Naive thymus-derived CD4-positive, alpha-beta T cell (primary cell): ENCODE measurements at regions not wholly inside any gene's neighbourhood (a gene's known extent, or its start where the extent isn't known, plus 50 kb on each side); places are given as distances from the start of the nearest gene placed in this dataset.

Source experiments
- ATAC-seq: fragments of 150-1000 bp; cut with Tn5 transposase; 2 replicates; pipeline ENCODE4 v1.10.0; 2021; ENCODE audit warnings: mild to moderate bottlenecking, moderate library complexity
- CTCF ChIA-PET: fragments of 350-600 bp; sonication (Branson Sonifier 250); formaldehyde crosslinking; loops from one replicate; lab custom pipeline; 2021; ENCODE audit warnings: antibody characterized with exemption; lab: Charles Lee
- POLR2A ChIA-PET: fragments of 350-600 bp; sonication (Branson Sonifier 250); formaldehyde crosslinking; loops from one replicate; lab custom pipeline; 2021; ENCODE audit warnings: antibody characterized with exemption, inconsistent platforms; lab: Charles Lee
- DNase-seq, 9 donors: peaks; one replicate each; pipeline versions ENCODE4 v3.0.0 to v3.0.0-alpha.2; 2020 to 2022; ENCODE audit warnings: mixed read lengths in 1 of 9
- H3K27ac ChIP-seq: one replicate; pipeline ENCODE4 v1.7.0; 2013; ENCODE audit warnings: mild to moderate bottlenecking, low read depth, low read length, moderate library complexity
- H3K27me3 ChIP-seq, 2 donors: one replicate each; pipeline ENCODE4 v1.7.0; 2013; ENCODE audit warnings: low read length in 2 of 2, mild to moderate bottlenecking in 2 of 2, moderate library complexity in 2 of 2; ENCODE audit not compliant: control insufficient read depth in 2 of 2, insufficient read depth in 2 of 2
- H3K36me3 ChIP-seq, 3 experiments: 1 replicate in 2 of 3; 2 replicates in 1 of 3; pipeline ENCODE4 v1.7.0; 2013; ENCODE audit warnings: low read length in 3 of 3, mild to moderate bottlenecking in 3 of 3, moderate library complexity in 1 of 3; ENCODE audit not compliant: insufficient read depth in 3 of 3, control insufficient read depth in 2 of 3
- H3K4me1 ChIP-seq, 2 donors: one replicate each; pipeline ENCODE4 v1.7.0; 2013; ENCODE audit warnings: low read length in 2 of 2, mild to moderate bottlenecking in 2 of 2, moderate library complexity in 1 of 2; ENCODE audit not compliant: control insufficient read depth in 2 of 2, insufficient read depth in 2 of 2
- H3K4me3 ChIP-seq: 2 replicates; pipeline ENCODE4 v1.7.0; 2013; ENCODE audit warnings: mild to moderate bottlenecking, low read length
- H3K9me3 ChIP-seq, 3 experiments: 1 replicate in 2 of 3; 2 replicates in 1 of 3; pipeline ENCODE4 v1.7.0; 2013; ENCODE audit warnings: low read length in 3 of 3; ENCODE audit not compliant: control insufficient read depth in 2 of 3
- H3K27ac Mint-ChIP-seq, 9 donors: one replicate each; pipeline ENCODE4 v1.8.0; 2020 to 2022; ENCODE audit warnings: mixed read lengths in 9 of 9, mild to moderate bottlenecking in 8 of 9, moderate library complexity in 5 of 9, inconsistent platforms in 2 of 9
- H3K27me3 Mint-ChIP-seq, 5 donors: one replicate each; pipeline ENCODE4 v1.8.0; 2021 to 2022; ENCODE audit warnings: mixed read lengths in 5 of 5, mild to moderate bottlenecking in 1 of 5
- H3K36me3 Mint-ChIP-seq, 5 donors: one replicate each; pipeline ENCODE4 v1.8.0; 2020 to 2022; ENCODE audit warnings: mixed read lengths in 5 of 5, mild to moderate bottlenecking in 3 of 5, inconsistent platforms in 1 of 5
- H3K4me1 Mint-ChIP-seq, 7 donors: one replicate each; pipeline ENCODE4 v1.8.0; 2020 to 2022; ENCODE audit warnings: mixed read lengths in 7 of 7, mild to moderate bottlenecking in 3 of 7, inconsistent platforms in 1 of 7
- H3K4me3 Mint-ChIP-seq, 10 donors: one replicate each; pipeline ENCODE4 v1.8.0; 2020 to 2022; ENCODE audit warnings: mild to moderate bottlenecking in 10 of 10, mixed read lengths in 10 of 10, moderate library complexity in 6 of 10, inconsistent platforms in 2 of 10
- H3K9me3 Mint-ChIP-seq, 11 donors: one replicate each; pipeline ENCODE4 v1.8.0; 2020 to 2022; ENCODE audit warnings: mixed read lengths in 11 of 11, mild to moderate bottlenecking in 4 of 11, inconsistent platforms in 1 of 11, moderate library complexity in 1 of 11
- intact Hi-C, 2 donors: fragments of 100-400 bp; cut with micrococcal nuclease; formaldehyde crosslinking; loops; one replicate each; pipeline ENCODE4 v1.15.1; 2023

DNA sequence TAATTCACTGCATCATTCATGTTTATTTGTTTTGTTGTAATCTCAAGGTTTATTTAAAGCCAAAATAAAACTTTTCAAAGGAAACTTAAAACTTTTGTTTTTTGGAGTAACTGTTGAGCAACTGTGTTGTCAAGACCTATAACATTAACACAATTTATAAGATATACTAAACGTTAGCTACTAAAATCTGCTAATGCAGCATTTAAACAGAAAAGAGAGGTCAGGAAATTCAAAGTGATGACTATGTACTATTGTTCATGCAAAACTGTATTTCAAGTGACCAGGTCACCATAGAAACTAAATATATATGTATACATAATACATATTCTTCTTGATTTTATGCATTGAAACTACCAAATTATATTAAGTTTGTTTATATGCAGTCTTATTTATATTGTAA, 1740.9 kb downstream of the EFNA5 start:
- Histone ChIP-seq H3K4me3 (no peak overlapping the region), H3K9me3 (no peaks in the 10 kb centered on the region), H3K4me1 (no peaks in the 10 kb centered on the region), H3K27ac (no peak overlapping the region), H3K36me3 (no peaks in the 10 kb centered on the region), H3K27me3 (no peaks in the 10 kb centered on the region)
- Mint-ChIP-seq H3K36me3 (no peaks in the 10 kb centered on the region), H3K27me3 (no peaks in the 10 kb centered on the region), H3K4me3 (no peak overlapping the region), H3K27ac (no peak overlapping the region), H3K4me1 (no peaks in the 10 kb centered on the region), H3K9me3 (peaks cover 0 to 20% (median 6%) of the 10 kb centered on the region in 11 donors)
- DNase-seq (no peak), ATAC-seq (no peak)
- intact Hi-C loops: no loop called here
- CTCF ChIA-PET: no interaction called here
- POLR2A ChIA-PET: no interaction called here

DNA sequence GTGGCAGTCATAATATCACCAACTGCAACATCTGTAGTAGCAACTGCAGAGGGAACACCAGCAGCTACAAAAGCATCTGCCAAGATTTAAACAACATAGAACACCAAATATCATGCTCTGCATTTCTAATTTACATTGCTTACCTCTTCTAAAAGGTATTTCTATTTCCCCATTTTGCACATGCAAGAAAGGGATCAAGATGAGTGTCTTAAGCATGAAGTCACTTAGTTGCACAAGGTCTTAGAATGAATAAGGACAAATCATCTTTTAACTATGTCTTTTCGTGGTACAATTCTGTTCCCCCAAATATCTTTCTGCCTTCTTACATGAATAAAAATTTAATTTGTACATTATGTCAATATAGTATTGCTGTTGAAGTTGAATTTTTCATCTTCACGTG, 1746.4 kb downstream of the EFNA5 start:
- H3K4me1 ChIP-seq: no peaks in the 10 kb centered on the region
- H3K4me3 ChIP-seq: no peak overlapping the region
- no peak for ATAC-seq
- no peaks in the 10 kb centered on the region for H3K27me3 ChIP-seq
- no peaks in the 10 kb centered on the region for H3K36me3 ChIP-seq
- Mint-ChIP-seq H3K4me1 (no peaks in the 10 kb centered on the region), H3K27me3 (no peaks in the 10 kb centered on the region), H3K27ac (no peak overlapping the region), H3K4me3 (no peak overlapping the region), H3K36me3 (no peaks in the 10 kb centered on the region), H3K9me3 (peaks cover 0 to 21% (median 4%) of the 10 kb centered on the region in 11 donors)
- no peak overlapping the region for H3K27ac ChIP-seq
- DNase-seq: no peak
- ChIA-PET POLR2A (no interaction called here), CTCF (no interaction called here)
- no peaks in the 10 kb centered on the region for H3K9me3 ChIP-seq
- intact Hi-C loops: no loop called here

DNA sequence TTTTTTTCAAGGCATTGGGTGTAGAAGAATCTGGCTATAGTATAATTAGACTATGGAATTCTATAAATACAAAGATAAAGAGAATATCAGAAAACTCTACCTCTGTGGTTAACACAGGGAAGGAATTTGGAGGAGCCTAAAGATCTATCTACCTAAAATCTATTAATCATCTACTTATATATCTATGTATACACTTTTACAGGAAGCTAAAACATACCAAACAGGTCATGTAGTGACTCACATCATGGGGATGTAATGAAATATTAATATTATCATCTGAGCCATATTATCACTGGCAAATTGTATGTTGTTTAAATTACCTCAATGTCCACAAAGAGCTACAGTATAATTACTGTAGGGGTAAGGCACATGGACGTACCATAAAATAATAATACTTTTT, 1748.2 kb downstream of the EFNA5 start:
- intact Hi-C loops: no loop called here
- DNase-seq (no peak), ATAC-seq (no peak)
- ChIA-PET CTCF (no interaction called here), POLR2A (no interaction called here)
- no peak overlapping the region for H3K4me3 ChIP-seq
- Mint-ChIP-seq H3K36me3 (no peaks in the 10 kb centered on the region), H3K27me3 (no peaks in the 10 kb centered on the region), H3K4me3 (no peak overlapping the region), H3K27ac (no peak overlapping the region), H3K9me3 (peaks cover 0 to 16% (median 4%) of the 10 kb centered on the region in 11 donors), H3K4me1 (no peaks in the 10 kb centered on the region)
- no peaks in the 10 kb centered on the region for H3K36me3 ChIP-seq
- no peaks in the 10 kb centered on the region for H3K4me1 ChIP-seq
- no peaks in the 10 kb centered on the region for H3K27me3 ChIP-seq
- no peaks in the 10 kb centered on the region for H3K9me3 ChIP-seq
- no peak overlapping the region for H3K27ac ChIP-seq

DNA sequence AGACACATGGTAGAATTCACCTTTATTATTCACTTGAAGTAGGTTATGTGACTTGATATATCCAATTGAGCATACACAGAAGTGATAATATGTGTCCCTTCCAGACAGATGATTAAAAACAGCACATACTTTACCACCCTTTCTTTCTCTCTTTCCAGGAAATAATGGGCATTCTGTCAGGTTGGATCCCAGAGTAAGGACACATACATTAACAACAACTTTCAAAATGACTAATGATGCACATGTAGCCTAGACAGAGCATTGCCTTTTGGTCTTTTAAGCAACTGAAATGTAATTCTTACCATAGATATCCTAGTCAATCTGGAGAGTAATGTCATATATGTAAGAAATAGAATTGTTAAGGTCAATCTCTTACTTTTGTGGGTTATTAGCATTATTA, 1748.7 kb downstream of the EFNA5 start:
- Histone ChIP-seq H3K4me3 (no peak overlapping the region), H3K27me3 (no peaks in the 10 kb centered on the region), H3K9me3 (no peaks in the 10 kb centered on the region), H3K36me3 (no peaks in the 10 kb centered on the region), H3K27ac (no peak overlapping the region), H3K4me1 (no peaks in the 10 kb centered on the region)
- ATAC-seq: no peak
- intact Hi-C loops: no loop called here
- H3K4me1 Mint-ChIP-seq: no peaks in the 10 kb centered on the region
- H3K27me3 Mint-ChIP-seq: no peaks in the 10 kb centered on the region
- CTCF ChIA-PET: no interaction called here
- no peak for DNase-seq
- no peak overlapping the region for H3K4me3 Mint-ChIP-seq
- peaks cover 0 to 16% (median 4%) of the 10 kb centered on the region in 11 donors for H3K9me3 Mint-ChIP-seq
- POLR2A ChIA-PET: no interaction called here
- H3K27ac Mint-ChIP-seq: no peak overlapping the region
- H3K36me3 Mint-ChIP-seq: no peaks in the 10 kb centered on the region

DNA sequence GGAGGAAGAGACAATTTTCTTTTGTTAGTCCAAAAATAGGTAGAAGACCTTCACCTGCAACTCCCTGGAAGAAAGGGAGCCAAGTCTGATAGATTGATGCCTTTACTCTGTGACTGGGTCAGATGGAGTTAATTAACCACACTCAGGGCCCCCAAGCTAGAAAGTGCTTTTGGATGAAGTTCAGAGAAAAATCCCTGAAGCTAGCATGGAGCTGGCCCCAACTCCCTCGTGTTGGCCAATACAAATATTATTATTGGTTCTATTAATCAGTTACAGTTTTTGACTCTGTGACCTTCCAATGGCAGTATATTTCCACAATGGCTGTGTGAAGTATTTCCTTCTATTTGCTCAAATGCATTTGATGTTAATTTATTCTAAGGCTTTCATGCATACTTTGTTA, 1753.5 kb downstream of the EFNA5 start:
- ATAC-seq (no peak), DNase-seq (no peak)
- no peaks in the 10 kb centered on the region for H3K4me1 ChIP-seq
- H3K4me1 Mint-ChIP-seq: no peaks in the 10 kb centered on the region
- H3K4me3 Mint-ChIP-seq: no peak overlapping the region
- H3K9me3 Mint-ChIP-seq: peaks cover 0 to 6% (median 2%) of the 10 kb centered on the region in 11 donors
- ChIA-PET CTCF (no interaction called here), POLR2A (no interaction called here)
- no peak overlapping the region for H3K27ac ChIP-seq
- peaks cover 0 to 5% (median 0%) of the 10 kb centered on the region in 3 experiments for H3K9me3 ChIP-seq
- intact Hi-C loops: no loop called here
- H3K27ac Mint-ChIP-seq: no peak overlapping the region
- no peak overlapping the region for H3K4me3 ChIP-seq
- no peaks in the 10 kb centered on the region for H3K36me3 ChIP-seq
- H3K27me3 Mint-ChIP-seq: no peaks in the 10 kb centered on the region
- no peaks in the 10 kb centered on the region for H3K27me3 ChIP-seq
- H3K36me3 Mint-ChIP-seq: no peaks in the 10 kb centered on the region

DNA sequence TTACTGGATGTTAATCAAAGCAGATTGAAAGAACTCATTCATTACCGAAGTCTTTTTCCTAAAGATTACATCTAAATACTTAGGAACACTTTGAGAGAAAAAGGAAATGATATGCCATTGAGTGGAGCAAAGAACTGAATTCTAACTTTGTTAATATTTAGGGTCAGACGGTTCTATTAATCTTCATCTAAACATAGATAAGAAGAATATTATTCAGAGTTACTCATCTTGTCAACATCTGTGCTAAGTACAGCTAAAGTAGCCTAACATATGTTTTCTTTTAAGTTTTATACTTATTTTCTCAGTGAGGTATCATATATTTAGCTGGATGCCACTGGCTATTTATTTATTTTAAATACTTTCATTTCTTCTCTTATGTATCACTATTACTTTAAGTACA, 1763.7 kb downstream of the EFNA5 start:
- Mint-ChIP-seq H3K27ac (no peak overlapping the region), H3K36me3 (no peaks in the 10 kb centered on the region), H3K4me3 (no peak overlapping the region), H3K4me1 (no peaks in the 10 kb centered on the region), H3K27me3 (no peaks in the 10 kb centered on the region), H3K9me3 (peaks cover 0 to 12% (median 0%) of the 10 kb centered on the region in 11 donors)
- no peaks in the 10 kb centered on the region for H3K4me1 ChIP-seq
- ATAC-seq (no peak), DNase-seq (no peak)
- CTCF ChIA-PET: no interaction called here
- POLR2A ChIA-PET: no interaction called here
- no peak overlapping the region for H3K27ac ChIP-seq
- no peaks in the 10 kb centered on the region for H3K27me3 ChIP-seq
- intact Hi-C loops: no loop called here
- no peaks in the 10 kb centered on the region for H3K9me3 ChIP-seq
- H3K36me3 ChIP-seq: no peaks in the 10 kb centered on the region
- no peak overlapping the region for H3K4me3 ChIP-seq

DNA sequence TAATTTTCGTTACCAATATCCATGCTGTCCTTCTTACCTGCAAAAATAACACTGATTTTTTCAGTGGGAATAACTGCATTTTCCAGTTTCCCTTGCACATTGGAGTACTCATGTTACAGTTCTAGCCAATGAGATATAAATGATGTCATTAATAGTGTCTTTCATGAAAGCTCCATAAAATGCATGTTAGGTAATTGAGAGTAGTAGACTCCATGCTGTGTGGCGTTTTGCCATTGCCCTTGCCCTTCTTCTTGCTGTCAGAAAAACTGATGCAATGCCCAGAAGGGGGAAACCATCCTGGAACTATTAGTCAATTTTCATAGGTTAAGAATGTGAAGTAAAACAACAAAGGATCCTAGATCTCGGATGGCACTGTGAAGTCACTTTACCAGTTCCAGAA, 1765.3 kb downstream of the EFNA5 start:
- H3K36me3 ChIP-seq: no peaks in the 10 kb centered on the region
- no peak for DNase-seq
- H3K4me3 Mint-ChIP-seq: no peak overlapping the region
- no peak overlapping the region for H3K4me3 ChIP-seq
- no peaks in the 10 kb centered on the region for H3K4me1 ChIP-seq
- H3K4me1 Mint-ChIP-seq: no peaks in the 10 kb centered on the region
- peaks cover 0 to 3% (median 0%) of the 10 kb centered on the region in 3 experiments for H3K9me3 ChIP-seq
- H3K27me3 Mint-ChIP-seq: no peaks in the 10 kb centered on the region
- H3K27ac Mint-ChIP-seq: no peak overlapping the region
- intact Hi-C loops: no loop called here
- H3K9me3 Mint-ChIP-seq: peaks cover 0 to 14% (median 0%) of the 10 kb centered on the region in 11 donors
- POLR2A ChIA-PET: no interaction called here
- CTCF ChIA-PET: no interaction called here
- H3K27me3 ChIP-seq: no peaks in the 10 kb centered on the region
- H3K36me3 Mint-ChIP-seq: no peaks in the 10 kb centered on the region
- H3K27ac ChIP-seq: no peak overlapping the region
- ATAC-seq: no peak
